Stimulated activated CD8-positive, alpha-beta memory T cell treated with anti-CD3 and anti-CD28 coated beads, Interleukin-7, amount 100 ng/mL, for 48 hours (primary cell): ENCODE measurements at regions not wholly inside any gene's neighbourhood (a gene's known extent, or its start where the extent isn't known, plus 50 kb on each side); places are given as distances from the start of the nearest gene placed in this dataset.

Experiments used
- DNase-seq, 2 donors: peaks; one replicate each; pipeline ENCODE4 v3.0.0-alpha.2; 2020; ENCODE audit warnings: low read depth in 1 of 2; ENCODE audit errors: extremely low read depth in 1 of 2

DNA sequence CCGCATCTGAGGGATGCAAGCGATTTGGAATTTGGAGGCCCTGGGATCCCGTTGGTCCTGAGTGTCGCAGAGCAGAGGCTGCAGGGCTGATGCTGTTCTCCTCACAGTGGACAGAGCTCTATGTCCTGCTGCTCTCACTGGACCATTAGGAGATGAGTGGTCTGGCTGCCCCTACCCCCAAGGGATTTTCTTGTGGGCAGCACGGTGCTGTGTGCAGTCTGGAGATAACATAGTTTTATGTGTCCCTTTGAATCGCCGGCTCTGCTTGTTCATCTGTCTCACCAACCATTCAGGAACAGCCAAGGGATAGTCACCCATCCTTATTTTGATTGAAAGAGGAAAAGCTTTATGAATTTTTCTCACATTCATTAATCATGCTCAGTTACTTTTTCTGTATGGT lies 49.9 kb downstream of the CHRM3 start:
- no peak for DNase-seq

DNA sequence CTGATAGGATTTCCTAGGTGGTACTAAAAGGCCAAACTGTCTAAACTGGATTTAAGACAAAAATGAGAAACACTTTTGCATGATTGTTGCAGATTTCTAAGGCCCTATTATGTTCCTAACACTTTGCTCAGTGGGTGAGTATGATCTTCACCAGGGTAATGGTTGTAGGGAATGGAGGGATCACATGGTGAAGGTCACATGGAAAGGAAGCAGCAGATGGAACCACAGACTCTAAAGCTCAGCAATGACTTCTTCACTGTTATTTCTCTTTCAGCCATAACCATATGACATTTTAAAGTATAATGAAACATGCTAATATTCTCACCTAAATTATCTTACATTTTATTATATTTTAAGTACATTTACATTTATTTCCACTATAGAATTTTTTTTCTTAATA lies 51.5 kb downstream of the CHRM3 start:
- DNase-seq, result no peak

DNA sequence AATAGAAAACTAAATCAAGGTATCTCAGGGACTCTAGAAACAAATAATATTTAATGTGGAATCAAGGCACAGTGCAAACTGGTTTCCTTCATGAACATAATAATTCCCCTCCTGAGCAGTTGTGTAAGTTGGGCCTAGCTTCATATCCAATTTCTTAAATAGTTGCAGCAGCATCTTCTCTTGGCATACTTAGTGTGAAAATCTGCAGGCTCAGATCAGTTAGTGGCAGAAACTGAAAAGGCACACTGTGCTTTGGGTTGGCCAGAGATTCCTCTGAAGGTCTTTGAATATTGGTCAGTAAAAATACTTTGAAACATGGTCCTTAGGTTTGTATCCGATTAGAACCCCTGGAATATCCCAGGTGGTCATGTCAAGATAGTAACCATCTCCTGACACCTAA lies 52.5 kb downstream of the CHRM3 start:
- DNase-seq, result no peak

DNA sequence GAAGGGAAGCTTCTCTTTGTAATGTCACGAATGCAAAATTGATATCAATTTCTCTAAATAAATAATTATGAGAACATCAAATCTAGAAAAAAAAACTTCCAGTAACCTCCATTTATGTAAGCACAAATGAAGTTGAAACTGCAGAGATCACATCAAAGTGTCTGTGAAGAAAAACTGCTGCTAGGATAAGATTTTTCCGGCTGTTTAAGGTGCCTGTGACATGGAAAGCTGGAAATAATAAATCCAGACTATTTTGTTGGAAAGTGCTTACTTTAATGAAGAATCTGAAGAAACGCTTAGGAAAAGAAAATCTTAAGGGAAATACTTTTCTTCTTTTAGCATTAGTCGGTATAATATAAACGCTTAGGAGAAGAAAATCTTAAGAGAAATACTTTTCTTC lies 57.0 kb downstream of the CHRM3 start:
- DNase-seq, result no peak

DNA sequence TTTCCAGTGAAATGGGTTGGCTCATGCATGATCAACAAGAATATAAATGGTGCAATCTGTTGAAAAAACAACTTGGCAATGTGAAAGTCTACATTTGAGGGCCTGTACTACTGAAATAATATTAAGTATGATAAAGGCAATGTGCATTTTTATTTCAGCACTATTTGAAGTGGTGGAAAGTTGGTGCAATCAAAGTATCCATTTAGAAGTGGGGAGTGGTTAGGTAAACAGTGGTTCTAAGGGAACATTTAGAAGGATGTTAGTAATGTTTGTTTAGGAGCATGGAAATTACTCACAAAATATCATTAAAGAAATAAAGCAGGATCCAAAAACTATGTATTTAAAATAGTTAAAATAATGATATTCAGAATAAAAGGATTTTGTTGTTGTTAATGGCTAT lies 60.2 kb downstream of the CHRM3 start:
- DNase-seq, result no peak

DNA sequence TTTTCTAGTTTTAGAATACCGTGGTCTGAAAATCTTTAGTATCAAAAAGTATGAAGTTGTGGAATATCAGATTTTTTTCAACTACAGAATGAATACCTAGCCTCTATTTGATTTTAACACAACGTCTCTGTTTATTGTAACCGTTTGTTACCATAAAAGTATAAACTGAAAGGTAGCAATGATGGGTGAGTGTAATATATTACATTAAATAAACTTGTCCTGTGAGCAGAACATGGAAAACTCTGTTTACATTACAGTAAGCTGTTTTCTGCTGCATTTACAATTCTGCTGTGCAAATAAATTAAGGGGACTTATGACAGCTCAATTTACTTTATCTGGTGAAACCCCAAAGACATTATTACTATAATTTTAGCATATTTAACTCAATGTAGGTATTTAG lies 62.5 kb downstream of the CHRM3 start:
- DNase-seq, result no peak

DNA sequence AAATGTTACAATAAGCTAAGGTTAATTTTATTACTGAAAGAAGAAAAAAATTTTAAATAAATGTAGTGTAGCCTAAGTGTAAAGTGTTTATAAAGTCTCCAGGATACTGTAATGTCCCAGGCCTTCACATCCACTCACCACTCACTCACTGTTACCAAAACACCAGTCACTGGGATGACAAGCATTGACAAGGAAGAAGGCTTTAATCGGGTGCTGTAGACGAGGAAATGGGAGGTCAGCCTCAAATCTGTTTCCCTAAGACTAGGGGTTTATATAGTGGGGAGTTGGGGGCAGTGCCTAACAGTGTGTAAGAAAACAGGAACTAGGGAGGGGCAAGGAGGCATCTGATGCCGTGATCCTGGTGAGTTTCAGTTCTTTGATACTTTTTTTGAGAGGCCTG lies 69.4 kb downstream of the CHRM3 start:
- DNase-seq, result no peak

DNA sequence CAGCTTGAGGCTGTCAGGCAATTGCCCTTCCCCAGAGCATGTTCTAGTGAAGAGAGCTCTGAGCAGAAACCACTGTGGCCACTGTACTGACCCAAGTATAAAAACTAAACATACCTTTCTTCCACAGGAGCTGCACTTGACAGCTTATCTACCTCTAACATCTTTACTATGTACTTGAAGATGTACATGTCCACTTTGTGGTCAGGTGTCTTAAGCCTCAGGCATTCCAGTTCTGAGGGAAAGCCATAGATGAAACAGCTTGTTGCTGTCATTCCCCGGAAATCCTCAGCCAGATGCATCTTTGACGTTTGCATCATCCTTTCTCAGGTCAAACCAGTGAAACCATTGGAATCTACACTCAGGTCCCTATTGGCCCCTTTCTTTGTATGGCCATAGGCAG lies 70.4 kb downstream of the CHRM3 start:
- DNase-seq, result no peak

DNA sequence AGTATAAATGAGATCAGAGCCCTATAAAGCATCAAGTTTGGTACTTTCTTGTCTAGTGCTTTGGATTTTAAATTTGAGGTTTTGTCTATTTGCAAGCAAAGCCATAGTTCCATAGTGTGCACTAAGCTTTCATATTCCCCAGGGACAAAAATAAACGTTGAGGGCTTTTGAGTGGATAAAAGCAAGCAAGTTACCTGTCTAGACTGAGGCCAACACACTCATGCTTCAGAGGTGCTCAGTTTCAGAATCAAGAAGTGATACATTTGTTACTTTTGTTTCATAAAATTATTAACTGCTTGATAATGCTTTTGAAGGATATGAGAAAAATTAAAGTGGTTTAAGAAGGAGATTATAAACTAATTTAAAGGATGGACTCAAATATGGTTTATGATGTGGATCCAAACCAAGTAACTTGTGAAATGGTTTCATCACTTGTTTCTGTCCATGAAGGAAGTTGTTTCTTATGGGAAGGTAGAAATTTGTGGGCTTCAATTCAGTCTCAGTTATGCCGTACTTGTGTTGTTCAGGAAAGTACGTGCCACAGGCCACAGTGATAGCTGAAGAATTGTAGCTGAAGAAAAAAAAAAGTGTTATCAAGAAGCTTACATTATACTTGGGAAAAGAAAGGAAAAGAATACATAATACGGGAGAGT lies 71.2 kb downstream of the CHRM3 start:
- no peak for DNase-seq

DNA sequence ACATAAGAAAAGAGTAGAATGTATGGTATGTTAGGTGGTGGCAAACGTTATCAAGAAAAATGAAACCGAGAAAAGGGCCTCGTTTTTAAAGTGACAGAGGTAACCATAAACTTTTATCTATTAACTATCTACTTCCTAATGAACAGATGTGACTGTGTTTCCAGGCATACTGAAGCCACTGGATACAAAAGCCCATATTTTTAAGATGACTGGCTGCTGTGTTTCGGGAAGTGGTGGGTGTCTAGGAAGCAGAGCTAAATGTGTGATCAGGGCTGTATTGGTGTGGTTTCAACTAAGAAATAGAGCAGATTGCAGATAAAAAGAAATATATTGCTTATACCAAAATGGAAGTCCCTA lies 71.8 kb downstream of the CHRM3 start:
- DNase-seq, result no peak

DNA sequence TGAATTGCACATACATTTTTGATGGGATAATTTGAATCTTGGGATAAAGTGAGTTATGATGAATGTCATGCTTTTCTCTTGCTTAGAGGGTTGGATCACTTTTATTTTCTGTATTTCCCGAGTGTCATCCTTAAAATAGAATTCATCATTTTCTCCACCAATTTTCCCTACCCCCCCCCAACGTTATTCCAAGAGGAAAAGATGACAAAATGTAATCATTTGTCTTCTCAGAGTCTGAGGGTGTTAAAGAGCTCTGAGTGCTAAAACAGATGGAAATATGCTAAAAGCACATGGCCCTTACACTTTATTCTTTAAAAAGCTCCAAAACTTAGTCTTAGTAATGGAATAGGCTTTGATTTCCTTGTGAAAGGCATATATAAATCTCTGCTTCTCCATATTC lies 81.4 kb downstream of the CHRM3 start:
- no peak for DNase-seq

DNA sequence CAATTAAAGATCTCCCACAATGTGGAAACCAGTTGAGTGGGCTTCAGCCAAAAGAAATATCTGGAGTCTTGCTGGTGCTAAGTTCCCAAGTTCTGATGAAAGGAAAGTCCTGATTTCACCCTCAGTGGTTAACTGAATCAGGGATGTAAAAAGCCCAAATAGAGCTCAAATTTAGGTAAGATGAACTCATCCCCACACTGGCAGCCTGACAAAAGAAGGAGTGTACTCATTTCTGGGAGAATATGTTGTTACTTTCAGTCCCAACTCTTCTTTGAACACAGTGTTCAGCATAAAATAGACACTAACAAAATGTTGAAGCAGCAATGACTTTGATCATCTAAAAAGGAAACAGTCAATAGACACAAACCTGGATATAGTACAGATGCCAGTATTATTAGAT lies 91.7 kb downstream of the CHRM3 start:
- DNase-seq, result no peak

DNA sequence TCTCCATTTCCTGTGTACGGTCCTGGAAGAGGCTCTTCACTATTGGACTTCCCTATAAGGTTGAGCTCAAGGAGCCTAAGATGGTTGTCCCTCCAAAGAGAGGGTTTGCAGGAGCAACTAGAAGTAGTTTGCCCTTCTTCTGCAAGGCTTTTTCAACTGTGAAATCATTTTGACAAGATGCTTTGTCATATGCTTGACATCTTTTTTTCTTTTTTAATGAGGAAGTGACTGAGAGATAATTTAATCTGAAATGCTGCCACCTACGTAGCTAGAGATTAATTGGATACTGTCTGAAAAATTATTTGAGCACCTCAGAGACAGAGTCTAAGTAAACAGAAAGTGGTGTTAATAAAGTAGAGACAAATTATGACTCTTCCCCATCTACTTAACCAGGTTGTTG lies 97.0 kb downstream of the CHRM3 start:
- DNase-seq, result no peak

DNA sequence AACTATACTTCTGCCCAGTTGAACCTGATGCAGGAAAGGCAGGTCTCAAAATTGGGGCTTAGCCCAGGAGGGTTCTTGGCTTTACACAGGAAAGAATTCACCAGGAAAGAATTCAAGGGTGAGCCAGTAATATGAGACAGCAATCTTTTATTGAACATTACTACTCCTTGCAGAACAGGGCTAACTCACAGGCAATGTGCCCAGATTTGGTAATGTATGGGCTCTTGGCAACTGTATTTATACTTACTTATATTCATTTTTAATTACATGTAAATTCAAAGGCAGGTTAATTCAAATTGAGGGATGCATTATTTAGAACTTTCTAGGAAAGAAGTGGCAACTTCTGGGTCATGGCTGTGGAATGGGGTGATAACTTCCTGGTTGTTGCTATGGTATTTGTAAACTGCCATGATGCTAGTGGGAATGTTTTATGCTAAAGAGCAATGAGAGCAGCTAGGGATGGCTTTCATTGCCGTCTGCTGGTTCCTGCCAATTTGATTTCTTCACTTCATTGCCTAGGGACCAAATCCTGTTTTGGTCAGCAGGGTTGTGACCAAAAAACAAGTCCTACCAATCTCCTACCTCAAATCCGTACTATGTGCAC lies 107.5 kb downstream of the CHRM3 start:
- DNase-seq, result no peak

DNA sequence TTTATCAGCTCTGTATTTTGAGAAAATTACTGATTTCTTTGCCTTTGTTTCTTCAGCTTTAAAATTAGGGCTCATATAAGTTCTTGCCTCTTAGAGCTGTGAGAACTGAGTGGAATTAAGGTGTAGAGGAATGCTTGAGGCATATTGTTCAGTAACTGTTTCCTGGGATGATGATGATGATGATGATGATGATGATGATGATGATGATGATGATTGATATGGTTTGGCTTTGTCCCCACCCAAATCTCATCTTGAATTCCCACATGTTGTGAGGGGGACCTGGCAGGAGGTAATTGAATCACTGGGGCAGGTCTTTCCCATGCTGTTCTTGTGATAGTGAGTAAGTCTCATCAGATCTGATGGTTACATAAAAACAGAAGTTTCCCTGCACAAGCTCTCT lies 118.7 kb downstream of the CHRM3 start:
- DNase-seq, result no peak

DNA sequence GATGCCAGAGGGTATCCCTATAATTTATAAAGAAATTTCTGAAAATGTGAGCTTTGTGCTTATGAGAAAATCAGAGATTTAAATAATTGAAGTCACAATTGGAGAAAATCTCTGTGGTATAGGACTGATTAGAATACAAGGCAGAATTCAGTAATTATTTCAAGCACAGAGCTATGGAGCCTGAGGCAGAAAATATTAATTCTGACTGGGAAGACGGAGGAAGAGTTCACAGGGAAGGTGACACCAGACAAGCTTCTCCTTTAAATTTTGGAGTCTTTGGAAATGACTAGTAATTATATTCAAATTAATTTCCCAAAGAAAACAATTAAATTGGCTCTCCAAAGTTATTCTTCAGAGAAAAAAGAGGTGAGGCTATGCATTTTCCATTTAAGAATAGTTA lies 121.5 kb downstream of the CHRM3 start:
- no peak for DNase-seq

DNA sequence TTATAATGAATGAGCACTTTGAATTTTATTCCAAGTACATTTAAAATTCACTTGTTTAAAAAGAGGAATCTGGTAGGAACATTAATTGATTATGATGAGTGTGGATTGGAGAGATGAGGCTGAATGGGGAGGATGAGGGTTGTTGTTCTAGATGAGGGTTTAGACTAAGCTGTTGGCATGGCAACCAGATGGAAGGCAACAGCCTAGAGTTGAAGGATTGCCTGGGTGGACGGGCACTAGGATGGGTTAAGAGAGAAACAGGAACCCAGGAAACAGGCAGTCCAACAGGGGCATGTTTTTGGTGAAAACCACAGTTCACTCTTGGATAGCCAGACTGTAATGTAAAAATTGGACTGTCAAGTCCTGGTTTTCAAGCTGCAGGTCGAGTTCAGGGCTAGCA lies 125.5 kb downstream of the CHRM3 start:
- no peak for DNase-seq

DNA sequence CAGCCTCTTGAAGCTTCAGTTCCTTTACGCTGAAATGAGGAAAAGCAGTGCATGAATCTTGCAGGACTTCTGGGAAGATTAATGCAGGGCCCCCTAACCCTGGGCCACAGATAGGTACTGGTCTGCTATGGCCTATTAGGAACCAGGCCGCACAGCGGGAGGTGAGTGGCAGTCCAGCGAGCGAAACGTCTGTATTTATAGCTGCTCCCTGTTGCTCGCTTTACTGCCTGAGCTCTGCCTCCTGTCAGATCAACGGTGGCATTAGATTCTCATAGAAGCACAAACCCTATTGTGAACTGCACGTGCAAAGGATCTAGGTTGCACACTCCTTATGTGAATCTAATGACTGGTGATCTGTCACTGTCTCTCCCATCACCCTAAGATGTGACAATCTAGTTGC lies 130.2 kb downstream of the CHRM3 start:
- DNase-seq, result no peak

DNA sequence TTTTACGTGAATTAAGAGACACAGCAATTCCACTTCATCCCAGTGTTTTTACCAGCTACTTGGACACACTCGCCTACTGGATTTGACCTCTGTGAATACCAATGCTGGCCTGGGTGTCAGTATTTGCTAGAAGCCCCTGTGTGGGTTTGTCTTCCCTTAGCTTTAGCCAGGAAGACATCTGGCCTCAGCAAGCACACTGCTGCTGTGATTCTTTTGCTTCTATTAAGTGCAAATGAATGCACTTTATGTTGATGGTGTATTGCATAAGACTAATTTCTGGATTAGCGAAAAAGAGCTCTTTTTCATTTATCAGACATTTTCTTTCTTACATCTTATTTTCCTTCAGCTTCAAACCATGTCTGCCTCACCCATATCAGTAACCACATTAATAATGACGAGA lies 140.0 kb downstream of the CHRM3 start:
- no peak for DNase-seq

DNA sequence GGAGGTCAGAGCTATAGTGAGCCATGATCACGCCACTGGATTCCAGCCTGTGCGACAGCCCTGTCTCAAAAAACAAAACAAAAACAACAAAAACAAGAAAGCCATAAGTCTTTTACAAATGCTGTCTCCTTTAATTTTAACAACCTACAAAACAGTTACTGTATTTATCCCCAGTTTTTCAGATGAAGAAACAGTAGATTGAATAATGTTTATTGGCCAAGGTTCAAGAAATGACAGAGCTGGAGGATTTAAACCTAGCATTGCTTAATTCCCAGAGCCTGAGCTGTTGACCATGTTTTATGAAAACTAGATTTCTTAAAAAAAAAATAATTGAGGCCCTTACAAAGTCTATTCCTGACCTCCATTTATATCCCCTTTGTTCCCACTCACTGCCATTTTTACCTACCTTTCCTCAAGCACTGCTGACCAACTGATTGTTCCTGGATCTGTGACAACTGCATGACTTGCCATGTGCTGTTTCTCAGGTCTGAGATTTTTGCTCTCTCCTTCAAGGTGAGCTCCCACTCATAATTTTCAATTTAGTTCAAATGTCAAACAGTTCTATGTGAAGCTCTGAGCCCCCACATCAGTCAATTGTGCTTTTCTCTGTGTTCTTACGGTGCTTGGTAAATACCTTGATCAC lies 140.8 kb downstream of the CHRM3 start:
- DNase-seq, result no peak

DNA sequence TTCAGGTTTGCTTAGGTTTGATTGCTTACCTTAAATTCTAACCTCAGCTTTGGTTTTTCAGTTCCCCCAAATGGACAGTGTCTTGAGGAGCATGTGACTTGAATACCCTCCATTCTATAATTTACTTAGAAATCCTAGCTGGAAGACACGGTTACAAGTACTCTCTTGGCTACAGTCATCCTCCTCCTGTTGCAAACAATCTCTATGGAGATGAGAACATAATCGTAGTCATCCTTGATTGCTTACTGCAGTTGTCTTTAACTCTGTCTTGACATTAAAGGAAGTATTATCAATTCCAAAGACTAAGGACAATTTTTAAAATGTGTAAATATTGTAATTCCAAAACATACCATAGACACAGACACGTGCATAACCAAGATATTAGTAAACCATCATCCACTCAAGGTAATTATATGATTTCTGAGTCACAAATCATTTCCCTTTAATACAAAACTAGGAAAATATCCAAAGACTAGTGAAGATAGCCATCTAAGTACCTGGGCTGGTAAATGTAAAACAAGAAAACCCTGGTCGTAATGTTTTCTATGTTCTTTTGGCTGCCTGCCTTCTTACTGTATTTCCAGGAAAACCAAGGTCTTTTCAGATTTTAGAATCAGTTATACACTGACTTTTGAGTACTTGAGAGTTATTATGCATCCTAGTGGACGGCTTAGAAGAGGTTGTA lies 149.9 kb downstream of the CHRM3 start:
- DNase-seq, result no peak

DNA sequence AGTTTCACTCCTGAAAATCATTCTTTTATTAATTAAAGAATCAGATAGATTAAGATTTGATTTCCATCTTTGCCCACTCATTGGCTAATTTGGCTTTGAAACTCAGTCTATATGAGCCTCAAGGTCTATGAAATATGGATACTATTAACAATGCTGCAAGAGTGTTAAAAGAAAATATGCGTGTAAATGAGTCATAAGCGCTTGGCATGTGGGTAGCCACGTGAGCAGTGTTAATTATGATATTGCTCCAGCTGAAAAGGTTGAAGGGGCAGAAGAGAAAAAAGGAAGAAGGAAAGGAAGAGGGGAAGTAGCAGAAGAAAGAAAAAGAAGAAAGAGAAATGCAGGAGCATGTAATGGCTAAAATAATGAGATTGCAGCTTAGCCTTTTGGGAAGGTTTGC lies 151.4 kb downstream of the CHRM3 start:
- DNase-seq, result no peak
